CD4-positive, alpha-beta T cell treated with Interleukin-17A for 4 hours (primary cell): ENCODE measurements at regions not wholly inside any gene's neighbourhood (a gene's known extent, or its start where the extent isn't known, plus 50 kb on each side); places are given as distances from the start of the nearest gene placed in this dataset.
"Not testable (repeated sequence)": the region's sequence is repeated elsewhere in the genome, so short reads cannot be mapped to it uniquely, and the experiment has no call there.

ENCODE experiments used
- DNase-seq: peaks from one replicate; pipeline ENCODE4 v3.0.0-alpha.2; 2020; ENCODE audit warnings: mixed read lengths

GRCh38 chr12:89289720-89290119, 62.6 kb downstream of the DUSP6 start:
- no peak for DNase-seq

GRCh38 chr12:89288959-89289358, 63.3 kb downstream of the DUSP6 start:
- DNase-seq, result no peak

- no peak for DNase-seq
Measured at GRCh38 chr12:89286501-89286900, 65.8 kb downstream of the DUSP6 start.

- no peak for DNase-seq
Measured at GRCh38 chr12:89281539-89281867, 70.8 kb downstream of the DUSP6 start.

GRCh38 chr12:89280833-89281538, 71.3 kb downstream of the DUSP6 start:
- DNase-seq, result no peak

- DNase-seq, result no peak
Measured at GRCh38 chr12:89279499-89279898, 72.8 kb downstream of the DUSP6 start.

GRCh38 chr12:89278862-89279261, 73.4 kb downstream of the DUSP6 start:
- no peak for DNase-seq

- DNase-seq, result no peak
Measured at GRCh38 chr12:89278169-89278568, 74.1 kb downstream of the DUSP6 start.

GRCh38 chr12:89276860-89277259, 75.4 kb downstream of the DUSP6 start:
- no peak for DNase-seq

- no peak for DNase-seq
Measured at GRCh38 chr12:89273525-89273924, 78.8 kb downstream of the DUSP6 start.

- no peak for DNase-seq
Measured at GRCh38 chr12:89270548-89270947, 81.8 kb downstream of the DUSP6 start.

- no peak for DNase-seq
Measured at GRCh38 chr12:89269174-89269573, 83.1 kb downstream of the DUSP6 start.

GRCh38 chr12:89267404-89267803, 84.9 kb downstream of the DUSP6 start:
- no peak for DNase-seq

GRCh38 chr12:89266574-89267188, 85.6 kb downstream of the DUSP6 start:
- DNase-seq, result not testable (repeated sequence)

GRCh38 chr12:89264837-89265236, 87.5 kb downstream of the DUSP6 start:
- DNase-seq, result no peak

GRCh38 chr12:89263900-89264299, 88.4 kb downstream of the DUSP6 start:
- no peak for DNase-seq

- DNase-seq, result no peak
Measured at GRCh38 chr12:89262855-89263552, 89.3 kb downstream of the DUSP6 start.

GRCh38 chr12:89261982-89262381, 90.3 kb downstream of the DUSP6 start:
- no peak for DNase-seq

- no peak for DNase-seq
Measured at GRCh38 chr12:89260841-89261637, 91.3 kb downstream of the DUSP6 start.

- DNase-seq, result no peak
Measured at GRCh38 chr12:89259821-89260220, 92.5 kb downstream of the DUSP6 start.

GRCh38 chr12:89258240-89258969, 93.9 kb downstream of the DUSP6 start:
- no peak for DNase-seq

- DNase-seq, result no peak
Measured at GRCh38 chr12:89257340-89257739, 95.0 kb downstream of the DUSP6 start.

GRCh38 chr12:89256060-89256459, 96.2 kb downstream of the DUSP6 start:
- no peak for DNase-seq
